HG03060 (cell line): ENCODE measurements at regions not wholly inside any gene's neighbourhood (a gene's known extent, or its start where the extent isn't known, plus 50 kb on each side); places are given as distances from the start of the nearest gene placed in this dataset.
"Not testable (repeated sequence)": the region's sequence is repeated elsewhere in the genome, so short reads cannot be mapped to it uniquely, and the experiment has no call there.

Experiments used
- ATAC-seq: cut with Tn5 transposase; IDR thresholded peaks from one replicate; pipeline ENCODE4 v1.9.1; 2021; ENCODE audit warnings: low read depth, moderate number of reproducible peaks; ENCODE audit not compliant: unreplicated experiment

DNA sequence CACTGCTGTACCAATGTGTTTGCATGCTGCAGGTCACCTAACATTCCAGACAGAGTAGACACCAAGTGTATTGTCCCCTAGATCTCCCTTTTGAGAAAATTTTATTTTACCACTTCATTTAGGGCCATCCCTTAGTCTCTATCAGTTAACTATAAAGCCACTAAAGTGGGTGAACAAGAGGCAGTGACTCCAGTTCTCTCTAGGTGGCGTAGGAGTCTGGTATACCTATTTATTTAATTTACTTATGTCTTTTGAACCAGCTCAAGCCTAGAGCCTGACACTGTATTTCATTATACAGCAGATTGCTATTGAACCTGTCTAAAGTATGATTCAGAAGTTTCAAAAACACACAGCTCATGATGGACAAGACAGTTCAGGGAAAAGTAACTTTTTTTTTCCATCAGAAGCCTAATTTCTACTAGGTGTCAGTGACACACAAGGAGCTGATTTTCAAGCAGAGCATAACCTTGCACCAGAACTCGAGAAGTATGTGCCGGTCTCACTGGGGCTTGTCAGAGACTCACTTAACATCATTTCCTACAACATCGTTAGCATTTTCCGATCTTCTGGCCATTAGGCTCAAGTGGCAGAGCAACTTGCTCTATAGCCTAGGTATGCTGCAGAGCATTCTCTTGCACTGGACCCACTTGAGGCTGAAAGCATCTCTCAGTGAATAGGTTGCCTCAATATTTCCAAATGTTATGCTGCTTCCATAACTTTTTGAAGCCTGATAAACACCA lies 175.4 kb downstream of the CDC14C start:
- ATAC-seq, result no peak

DNA sequence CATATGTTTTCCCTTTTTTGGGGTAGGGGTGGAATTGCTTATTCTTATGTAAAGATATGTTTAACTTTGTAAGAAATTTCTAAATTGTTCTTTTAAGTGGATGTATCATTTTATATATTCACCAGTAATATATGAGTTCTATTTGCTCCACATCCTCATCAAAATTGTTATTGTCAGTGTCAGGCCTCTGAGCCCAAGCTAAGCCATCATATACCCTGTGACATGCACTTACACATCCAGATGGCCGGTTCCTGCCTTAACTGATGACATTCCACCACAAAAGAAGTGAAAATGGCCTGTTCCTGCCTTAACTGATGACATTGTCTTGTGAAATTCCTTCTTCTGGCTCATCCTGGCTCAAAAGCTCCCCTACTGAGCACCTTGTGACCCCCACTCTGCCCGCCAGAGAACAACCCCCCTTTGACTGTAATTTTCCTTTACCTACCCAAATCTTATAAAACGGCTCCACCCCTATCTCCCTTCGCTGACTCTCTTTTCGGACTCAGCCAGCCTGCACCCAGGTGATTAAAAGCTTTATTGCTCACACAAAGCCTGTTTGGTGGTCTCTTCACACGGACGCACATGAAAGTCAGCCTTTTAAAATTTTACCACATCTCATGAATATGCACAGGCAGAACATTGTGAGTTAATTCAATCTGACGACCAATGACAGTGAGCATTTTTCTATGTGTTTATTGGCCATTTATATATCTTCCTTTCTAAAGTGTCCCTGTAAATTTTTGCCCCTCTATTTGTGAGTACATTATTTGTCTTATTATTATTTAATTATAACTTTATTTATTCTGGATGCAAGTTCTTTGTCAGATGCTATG lies 176.8 kb downstream of the CDC14C start:
- not testable (repeated sequence) for ATAC-seq

DNA sequence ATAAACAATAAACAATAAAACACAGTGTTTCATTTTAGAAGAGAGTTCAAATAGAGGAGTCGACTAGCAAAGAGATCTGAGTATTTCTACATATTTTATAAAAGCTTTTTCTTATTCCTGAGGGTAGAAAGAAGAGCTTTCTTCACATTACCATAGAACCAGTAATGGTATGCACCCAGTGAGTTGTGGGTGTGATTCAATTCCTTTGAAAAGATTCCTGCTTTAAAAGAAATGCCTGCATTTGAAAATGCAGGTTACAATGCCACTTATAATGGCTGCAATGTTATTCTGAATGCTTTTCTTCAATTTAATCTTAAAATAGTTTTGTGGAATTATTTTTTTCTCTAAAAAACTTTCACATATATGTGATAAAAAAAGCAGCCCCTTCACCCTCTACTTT lies 178.1 kb downstream of the CDC14C start:
- ATAC-seq, result no peak

DNA sequence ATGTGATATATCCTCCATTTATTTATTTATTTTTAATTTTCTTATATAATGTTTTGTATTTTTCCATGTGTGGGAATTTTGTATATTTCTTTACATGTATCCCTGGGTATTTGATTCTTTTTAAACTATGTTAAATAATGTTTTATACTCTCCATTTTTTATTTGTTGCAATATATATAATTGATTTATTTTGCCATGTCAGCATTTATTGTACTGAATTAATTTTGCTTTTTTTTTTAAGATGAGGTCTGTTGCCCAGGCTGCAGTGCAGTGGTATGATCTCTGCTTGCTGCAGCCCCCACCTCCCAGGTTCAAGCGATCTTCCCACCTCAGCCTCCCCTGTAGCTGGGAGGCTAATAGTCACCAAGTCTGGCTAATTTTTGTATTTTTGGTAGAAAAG lies 187.4 kb downstream of the CDC14C start:
- ATAC-seq, result no peak

DNA sequence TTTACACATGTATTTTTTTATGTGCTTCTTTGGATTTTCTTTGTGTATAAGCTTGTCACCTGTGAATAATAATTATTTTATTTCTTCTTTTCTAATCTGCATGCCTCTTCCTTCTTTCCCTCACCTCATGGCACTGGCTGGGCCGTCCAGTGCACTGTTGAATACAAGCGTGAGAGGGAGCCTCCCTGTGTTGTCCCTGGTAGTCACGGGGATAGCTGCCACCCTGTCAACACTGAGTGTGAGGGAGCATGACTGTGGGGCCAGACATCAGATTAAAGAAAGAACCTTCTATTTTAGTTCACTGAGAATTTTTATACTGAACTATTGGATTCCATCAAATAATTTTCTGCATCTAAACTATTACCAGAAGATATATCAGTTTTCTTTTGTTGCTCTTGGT lies 187.9 kb downstream of the CDC14C start:
- no peak for ATAC-seq

DNA sequence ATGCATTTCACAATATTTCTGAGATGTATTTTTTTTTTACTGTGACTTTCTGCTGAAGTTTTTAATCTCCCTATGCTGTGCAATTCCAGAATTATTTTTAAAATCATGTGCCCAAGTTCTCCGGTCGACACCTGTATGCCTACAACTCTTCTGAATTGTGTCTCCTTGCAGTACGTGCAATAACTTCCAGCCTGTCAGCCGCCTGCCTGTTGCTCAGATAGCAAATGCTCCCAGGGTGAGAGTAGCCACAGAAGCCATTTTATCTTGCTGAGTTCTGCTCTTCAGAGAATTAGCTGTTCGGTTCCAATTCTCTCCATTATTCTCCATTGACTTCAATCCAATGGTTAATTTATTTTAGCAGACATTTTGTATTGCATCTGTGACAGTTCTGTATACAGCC lies 188.3 kb downstream of the CDC14C start:
- no peak for ATAC-seq

DNA sequence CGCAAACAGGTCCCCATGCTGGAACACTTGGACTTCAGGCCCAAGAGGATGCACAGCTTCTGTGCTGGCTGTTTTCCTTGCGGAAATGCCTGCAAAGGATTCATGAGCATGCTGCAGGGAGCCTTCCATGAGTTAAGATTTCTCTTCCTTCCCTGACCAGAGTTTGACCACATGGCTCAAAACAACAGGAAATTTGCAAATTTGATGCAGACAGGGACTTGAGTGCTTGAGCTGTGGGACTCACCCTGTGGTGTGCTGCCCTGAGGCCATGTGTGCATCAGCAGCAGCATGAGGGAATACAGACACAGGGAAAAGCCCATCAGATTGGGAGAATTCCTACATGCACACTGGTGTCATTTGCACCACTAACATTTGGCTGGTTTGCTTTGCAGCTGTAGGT lies 195.4 kb downstream of the CDC14C start:
- no peak for ATAC-seq

DNA sequence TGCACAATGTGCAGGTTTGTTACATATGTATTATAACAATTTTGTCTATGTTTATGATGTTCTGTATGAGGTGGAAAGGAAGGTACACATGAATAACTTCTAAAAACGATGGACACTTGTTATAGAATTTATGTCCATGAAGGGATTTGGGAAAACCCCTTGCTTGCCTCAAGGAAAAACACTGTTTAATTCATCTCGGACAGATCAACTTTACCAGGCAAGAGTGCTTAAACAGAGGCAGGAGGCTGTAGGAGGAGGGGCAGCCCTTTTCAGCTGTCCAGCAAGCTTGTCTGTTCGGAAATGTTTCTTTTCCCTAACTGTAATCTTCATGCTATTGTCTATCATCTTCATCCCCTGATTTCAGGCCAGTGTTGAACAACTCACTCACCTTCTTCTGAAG lies 200.9 kb downstream of the CDC14C start:
- no peak for ATAC-seq

DNA sequence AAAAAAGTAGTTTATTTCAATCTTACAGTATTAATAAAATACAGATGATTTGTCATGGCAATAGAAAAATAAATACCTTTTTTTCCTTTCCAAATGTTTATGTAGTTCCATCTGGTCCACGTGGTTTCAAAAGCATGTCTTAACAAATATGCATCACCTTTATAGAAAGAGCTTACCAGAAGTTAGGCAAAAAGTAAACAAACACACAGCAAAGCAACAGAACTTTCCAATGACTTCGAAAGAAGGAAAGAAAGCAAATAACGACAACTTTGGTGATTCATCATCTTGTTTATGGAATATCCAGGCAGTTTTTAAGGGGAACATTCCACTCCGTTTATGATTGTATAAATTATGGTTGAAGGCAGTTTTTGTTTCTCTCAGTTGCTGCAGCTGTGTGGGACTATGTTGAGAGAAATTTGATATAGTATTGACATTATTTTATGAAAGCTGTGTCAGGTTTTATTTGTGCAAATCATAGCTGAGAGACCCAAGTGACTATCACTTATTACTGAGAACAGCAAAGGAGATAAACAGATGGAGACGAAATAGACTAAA lies 203.1 kb downstream of the CDC14C start:
- ATAC-seq, result no peak

DNA sequence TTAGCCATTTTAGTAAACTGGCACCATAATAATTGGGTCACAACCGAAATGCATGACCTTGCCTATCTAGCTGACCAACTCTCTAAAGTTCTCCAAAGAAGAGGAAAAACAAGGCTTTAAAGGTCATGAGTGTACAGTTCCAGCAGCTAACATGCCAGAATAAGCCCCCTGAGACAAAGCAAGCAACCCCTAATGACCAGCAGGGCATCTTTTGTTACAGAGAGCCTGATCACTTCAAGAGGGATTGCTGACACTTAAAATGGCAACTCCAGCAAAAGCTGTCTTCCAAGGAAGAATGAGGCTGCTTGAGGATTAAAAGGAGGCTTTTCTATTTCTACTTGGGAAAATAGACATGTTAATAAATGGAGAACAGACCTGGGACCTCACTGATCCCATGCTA lies 213.6 kb downstream of the CDC14C start:
- ATAC-seq, result no peak

DNA sequence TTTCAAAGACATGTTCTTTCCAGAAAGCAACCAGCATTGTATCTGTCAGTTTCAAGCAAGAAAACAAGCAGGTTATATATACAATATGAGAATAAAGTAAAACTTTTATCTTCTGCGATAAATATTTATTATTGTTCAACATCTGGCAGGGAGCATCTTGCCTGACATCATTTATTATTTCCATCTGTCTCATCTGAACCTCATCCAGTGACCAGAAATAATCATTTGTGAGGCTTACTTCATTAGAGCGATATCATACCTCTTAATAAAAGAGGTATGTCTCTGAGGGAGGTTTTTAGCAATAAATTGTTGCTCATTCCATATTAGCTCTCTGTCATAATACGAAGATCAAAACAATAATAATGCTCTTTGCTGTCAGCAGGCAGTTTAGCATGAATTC lies 226.1 kb downstream of the CDC14C start:
- no peak for ATAC-seq

DNA sequence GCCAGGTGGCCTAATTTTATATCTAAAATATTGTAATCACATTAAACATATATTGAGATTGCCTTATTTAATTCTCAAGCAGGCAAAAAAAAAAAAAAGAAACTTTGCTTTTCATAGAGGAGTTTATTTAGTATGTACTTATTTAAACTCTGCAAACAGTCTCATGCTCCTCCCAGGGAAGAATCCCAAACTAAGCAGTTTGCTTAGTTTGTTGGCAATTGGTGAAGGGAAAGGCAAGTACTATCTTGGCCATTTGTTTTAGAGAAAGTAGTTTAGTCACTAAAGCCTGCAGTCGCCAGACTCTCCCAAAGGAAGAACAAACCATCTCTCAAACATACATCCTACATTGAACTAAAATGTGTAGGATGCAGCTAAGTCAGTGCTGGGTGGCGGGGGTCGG lies 226.8 kb downstream of the CDC14C start:
- no peak for ATAC-seq

DNA sequence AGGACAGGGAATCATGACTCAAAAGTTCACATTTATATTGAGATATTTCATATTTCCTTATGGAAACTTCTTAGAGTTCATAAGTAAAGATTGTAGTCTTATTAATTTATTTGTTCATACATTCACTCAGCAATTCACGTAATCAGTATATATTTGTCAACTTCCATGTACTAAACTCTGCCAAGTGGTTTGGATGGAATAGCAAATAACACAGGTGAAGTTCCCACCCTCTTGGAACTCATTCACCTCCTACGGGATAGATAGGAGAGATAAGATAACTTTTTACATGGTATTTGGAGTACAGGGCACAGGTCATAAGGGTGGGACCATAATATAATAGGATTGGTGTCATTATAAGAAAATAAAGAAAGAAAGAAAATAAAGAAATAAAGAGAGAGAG lies 234.0 kb downstream of the CDC14C start:
- no peak for ATAC-seq

DNA sequence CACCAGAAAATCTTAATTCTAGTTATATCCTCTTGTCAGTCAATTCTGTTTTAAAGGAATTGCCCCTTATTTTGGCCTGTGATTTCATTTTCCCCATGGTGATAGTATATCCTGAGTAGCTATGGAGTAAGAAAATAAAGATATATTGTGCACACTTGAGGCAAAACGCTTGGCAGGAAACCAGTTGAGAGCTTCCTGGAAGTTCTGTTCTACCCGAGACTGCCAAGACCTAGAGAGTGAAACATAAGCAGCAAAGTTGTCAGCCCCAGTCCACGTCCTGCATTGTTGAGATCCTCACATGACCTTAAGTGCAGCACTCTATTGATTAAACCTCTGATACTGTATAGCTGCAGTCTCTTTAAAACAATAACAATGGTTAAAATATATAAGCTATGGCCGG lies 235.2 kb downstream of the CDC14C start:
- ATAC-seq, result no peak

DNA sequence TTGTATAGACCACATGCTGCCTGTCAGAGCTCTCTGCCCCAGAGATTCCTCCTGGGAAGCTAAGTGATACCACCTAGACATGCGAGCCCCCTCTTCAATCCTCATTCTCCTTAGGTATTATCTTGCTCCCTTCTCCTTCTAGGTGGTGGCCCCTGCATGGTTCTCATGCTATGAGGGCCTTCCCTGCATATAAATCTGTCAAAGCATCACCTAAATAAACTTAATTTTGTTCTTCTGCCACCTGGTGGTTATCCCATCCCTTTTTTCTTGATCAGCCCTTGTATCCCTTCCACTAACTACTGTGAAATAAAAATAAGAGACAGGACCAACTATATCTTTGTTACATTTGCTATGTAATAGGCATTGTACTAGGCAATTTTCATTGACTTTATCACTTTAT lies 242.1 kb downstream of the CDC14C start:
- no peak for ATAC-seq

DNA sequence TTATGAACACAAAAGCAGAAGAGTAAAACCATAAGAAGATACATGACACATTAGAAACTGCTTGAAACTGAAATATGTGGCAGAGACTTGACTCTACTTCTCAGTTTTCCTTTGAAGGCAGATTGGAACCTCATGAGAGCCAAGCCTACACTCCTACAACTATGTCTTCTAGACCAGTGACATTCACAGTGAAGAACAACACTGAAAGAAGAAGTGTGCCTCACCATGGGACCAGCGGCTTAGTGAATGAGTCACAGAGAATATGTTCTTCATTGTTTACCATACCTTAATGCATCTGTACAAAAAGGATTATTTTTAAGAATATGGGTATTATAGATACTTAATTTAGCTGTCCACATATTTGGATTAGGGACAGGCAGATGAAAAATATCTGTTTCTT lies 248.3 kb downstream of the CDC14C start:
- ATAC-seq, result no peak

DNA sequence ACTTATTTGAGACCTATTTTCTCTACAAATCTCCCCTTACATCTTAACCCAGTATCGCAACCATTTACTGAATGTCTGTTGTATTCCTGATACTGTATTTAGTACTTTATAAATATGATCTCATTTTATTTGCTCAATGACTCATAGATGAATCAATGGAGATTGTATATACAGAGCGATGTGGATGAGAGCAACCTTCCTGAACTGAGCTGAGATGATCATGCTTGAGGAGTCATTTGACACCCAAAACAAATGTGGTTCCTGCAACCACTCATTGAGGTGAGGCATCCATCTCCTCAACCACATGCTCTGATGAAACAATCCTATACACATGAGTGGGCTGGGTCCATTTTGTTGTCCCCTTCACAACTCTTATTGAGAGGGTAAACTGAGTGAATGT lies 250.0 kb downstream of the CDC14C start:
- ATAC-seq, result no peak

DNA sequence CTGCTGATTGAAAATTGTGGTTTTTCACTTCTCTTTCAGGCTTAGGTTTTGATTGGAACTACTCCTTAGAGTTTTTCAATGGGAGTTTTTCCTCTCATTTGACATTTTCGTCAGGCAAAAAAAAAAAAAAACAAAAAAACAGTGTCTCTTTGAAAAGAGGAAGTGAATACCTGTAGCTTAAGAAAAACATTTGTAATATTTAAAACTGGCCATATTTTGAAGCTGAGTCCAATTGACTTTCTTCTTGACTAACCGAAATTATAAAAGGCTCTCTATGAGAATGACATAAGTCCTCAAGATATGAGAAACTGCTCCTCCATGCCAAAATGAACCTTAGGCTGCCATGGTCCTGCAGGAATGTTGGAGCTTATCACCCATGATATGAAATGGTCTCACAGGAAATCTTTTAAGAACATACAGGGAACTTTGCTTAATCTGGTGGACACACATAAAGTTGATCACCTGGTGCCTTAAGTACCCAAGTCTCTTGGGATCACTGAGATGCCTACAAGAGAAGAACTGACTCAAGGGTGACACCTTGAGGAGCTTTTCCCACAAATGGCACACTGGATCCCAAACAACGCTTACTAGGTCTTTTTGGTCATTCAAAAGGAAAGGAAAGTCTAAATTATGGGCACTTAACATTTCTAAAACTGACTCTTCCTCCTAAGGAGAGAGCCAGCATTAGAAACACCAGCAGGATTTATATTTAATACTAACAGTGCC lies 263.4 kb downstream of the CDC14C start:
- no peak for ATAC-seq

DNA sequence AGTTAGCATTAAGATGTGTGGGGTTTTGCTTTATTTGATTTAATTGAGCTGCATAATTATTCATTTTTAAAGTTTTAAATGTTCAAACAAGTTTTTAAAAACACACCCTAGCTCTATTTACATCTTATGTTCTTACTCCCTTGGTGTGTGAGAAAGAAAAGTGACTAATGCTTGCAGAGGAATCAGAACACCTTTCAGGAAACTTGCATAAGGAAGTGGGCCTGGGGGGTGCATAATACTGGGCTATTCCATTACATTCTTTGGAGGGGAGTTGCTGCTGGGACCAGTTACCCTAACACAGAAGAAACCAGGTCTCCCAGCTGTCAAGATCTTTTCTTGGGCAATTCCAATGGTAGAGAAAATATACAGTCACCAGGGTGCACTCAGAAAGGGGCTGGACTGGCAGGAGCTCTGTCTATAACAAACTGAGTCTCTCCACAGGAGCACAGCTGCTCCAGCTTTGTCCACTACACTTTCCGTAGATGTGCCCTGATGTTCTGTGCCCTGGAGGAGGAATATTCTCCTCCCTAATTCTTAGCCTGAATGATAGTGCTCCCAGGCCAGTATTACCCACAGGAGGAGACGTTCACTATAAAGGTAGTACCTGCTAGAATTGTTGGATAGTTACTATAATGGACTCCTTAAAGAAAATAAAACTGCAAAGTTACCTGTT lies 304.2 kb downstream of the CDC14C start:
- no peak for ATAC-seq

DNA sequence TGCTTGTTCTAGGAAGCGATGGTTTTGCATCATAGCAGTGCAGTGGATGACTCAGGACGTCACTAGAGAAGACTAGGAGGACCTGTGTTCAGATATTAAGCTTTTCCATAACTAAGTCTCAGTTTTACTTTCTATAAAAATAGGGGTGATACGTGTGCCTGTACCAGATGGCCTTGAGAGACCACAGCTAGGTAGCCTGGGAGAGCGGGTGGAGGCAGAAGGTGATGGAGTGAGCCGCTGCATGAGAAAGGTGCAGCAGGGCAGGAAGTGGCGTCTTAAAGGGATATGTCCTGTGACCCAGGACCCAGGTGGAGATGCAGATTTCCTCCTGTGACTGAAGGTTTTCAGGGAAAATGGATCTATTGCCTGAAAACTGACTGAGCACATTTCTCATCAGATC lies 304.9 kb downstream of the CDC14C start:
- ATAC-seq, result no peak

DNA sequence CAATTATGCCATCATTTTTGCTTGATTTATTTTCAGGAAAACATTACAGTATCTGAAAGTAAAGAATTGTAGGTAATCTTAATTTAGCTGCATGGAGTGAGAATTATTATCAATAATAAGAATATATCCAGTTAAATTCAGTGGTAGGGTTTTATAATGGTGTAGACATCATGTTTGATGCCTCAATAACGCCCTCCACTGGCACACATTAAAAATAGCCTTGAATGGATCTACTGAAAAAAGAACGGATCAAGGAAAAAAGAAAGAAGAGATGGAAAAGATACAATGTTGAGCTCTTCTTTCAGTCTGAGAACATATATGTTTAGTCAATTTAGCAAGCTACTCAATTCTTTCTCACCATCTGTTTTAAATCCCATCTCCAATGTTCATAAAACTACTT lies 319.2 kb downstream of the CDC14C start:
- no peak for ATAC-seq
